CD4-positive, CD25-positive, alpha-beta regulatory T cell (primary cell): ENCODE measurements at regions not wholly inside any gene's neighbourhood (a gene's known extent, or its start where the extent isn't known, plus 50 kb on each side); places are given as distances from the start of the nearest gene placed in this dataset.

Source experiments
- ATAC-seq, 2 donors: fragments of 150-1000 bp; cut with Tn5 transposase; one replicate each; pipeline ENCODE4 v1.10.0; 2021; ENCODE audit warnings: low read depth in 2 of 2, moderate number of reproducible peaks in 2 of 2, moderate library complexity in 1 of 2
- DNase-seq, 3 donors: peaks; one replicate each; pipeline versions ENCODE4 v3.0.0 to v3.0.0-alpha.2; 2012 to 2022; ENCODE audit warnings: mixed read lengths in 1 of 3
- H3K27ac ChIP-seq: one replicate; pipeline ENCODE4 v1.7.0; 2013; ENCODE audit warnings: mild to moderate bottlenecking, low read length; ENCODE audit not compliant: insufficient read depth, poor library complexity, severe bottlenecking
- H3K27me3 ChIP-seq: one replicate; pipeline ENCODE4 v1.7.0; 2013; ENCODE audit warnings: low read length; ENCODE audit not compliant: control insufficient read depth, insufficient read depth
- H3K36me3 ChIP-seq: one replicate; pipeline ENCODE4 v1.7.0; 2013; ENCODE audit warnings: mild to moderate bottlenecking, low read length, moderate library complexity; ENCODE audit not compliant: control insufficient read depth, insufficient read depth
- H3K4me1 ChIP-seq: 2 replicates; pipeline ENCODE4 v1.7.0; 2013; ENCODE audit warnings: mild to moderate bottlenecking, low read length; ENCODE audit not compliant: insufficient read depth, control insufficient read depth, poor library complexity, severe bottlenecking
- H3K4me3 ChIP-seq: one replicate; pipeline ENCODE4 v1.7.0; 2013; ENCODE audit warnings: low read depth, mild to moderate bottlenecking, low read length, moderate library complexity
- H3K9me3 ChIP-seq, 2 experiments: 1 replicate in 1 of 2; 2 replicates in 1 of 2; pipeline ENCODE4 v1.7.0; 2013; ENCODE audit warnings: low read length in 2 of 2, mild to moderate bottlenecking in 1 of 2, moderate library complexity in 1 of 2; ENCODE audit not compliant: control insufficient read depth in 2 of 2
- H3K27ac Mint-ChIP-seq, 3 donors: one replicate each; pipeline ENCODE4 v1.8.0; 2020 to 2022; ENCODE audit warnings: mild to moderate bottlenecking in 3 of 3, mixed read lengths in 3 of 3, moderate library complexity in 2 of 3
- H3K27me3 Mint-ChIP-seq: one replicate; pipeline ENCODE4 v1.8.0; 2022; ENCODE audit warnings: mild to moderate bottlenecking, mixed read lengths
- H3K36me3 Mint-ChIP-seq: one replicate; pipeline ENCODE4 v1.8.0; 2020; ENCODE audit warnings: mixed read lengths
- H3K4me1 Mint-ChIP-seq, 4 donors: one replicate each; pipeline ENCODE4 v1.8.0; 2020 to 2022; ENCODE audit warnings: mixed read lengths in 4 of 4, mild to moderate bottlenecking in 1 of 4
- H3K4me3 Mint-ChIP-seq, 4 donors: one replicate each; pipeline ENCODE4 v1.8.0; 2020 to 2022; ENCODE audit warnings: mild to moderate bottlenecking in 4 of 4, mixed read lengths in 4 of 4, moderate library complexity in 3 of 4
- H3K9me3 Mint-ChIP-seq, 7 donors: one replicate each; pipeline ENCODE4 v1.8.0; 2020 to 2022; ENCODE audit warnings: mixed read lengths in 7 of 7, mild to moderate bottlenecking in 3 of 7, moderate library complexity in 2 of 7

DNA sequence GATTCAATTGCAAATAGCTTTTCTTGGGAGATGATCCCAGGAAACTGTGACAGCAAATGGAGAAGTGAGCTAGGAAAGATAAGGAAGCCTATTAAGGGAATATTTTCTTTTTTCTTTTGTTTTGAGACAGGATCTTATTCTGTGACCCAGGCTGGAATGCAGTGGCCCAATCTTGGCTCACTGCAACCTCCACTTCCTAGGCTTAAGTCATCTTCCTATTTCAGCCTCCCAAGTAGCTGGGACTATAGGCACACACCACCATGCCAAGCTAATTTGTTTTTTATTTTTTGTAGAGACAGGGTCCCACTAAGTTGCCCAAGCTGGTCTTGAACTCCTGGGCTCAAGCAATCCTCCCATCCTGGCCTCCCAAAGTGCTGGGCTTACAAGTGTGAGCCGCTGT lies 433.7 kb downstream of the RPS6KC1 start:
- H3K4me3 Mint-ChIP-seq: no peak overlapping the region
- H3K27ac Mint-ChIP-seq: no peak overlapping the region

DNA sequence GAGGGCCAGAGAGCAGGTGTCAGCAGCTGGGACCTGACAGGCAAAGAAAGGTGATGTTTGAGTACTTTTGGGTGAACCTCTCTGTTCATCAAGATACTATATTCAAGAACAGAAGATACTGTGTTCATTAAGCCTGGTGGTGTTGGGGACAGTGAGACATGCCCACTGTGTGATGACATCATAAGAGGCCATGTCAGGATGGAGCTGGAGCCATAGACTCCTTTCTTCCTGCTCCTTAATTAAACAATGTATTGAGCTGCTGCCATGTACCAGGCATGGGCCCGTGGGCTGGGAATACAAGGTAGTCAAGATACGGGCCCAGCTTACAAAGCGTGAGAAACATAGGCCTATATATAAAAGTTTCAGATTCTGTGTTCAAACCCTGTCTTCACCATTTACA lies 435.4 kb downstream of the RPS6KC1 start:
- H3K36me3 ChIP-seq: no peaks in the 10 kb centered on the region
- no peaks in the 10 kb centered on the region for H3K27me3 ChIP-seq
- Mint-ChIP-seq H3K9me3 (peaks cover 0 to 5% (median 0%) of the 10 kb centered on the region in 7 donors), H3K36me3 (no peaks in the 10 kb centered on the region), H3K27me3 (peaks cover 4% of the 10 kb centered on the region), H3K4me1 (no peaks in the 10 kb centered on the region), H3K4me3 (no peak overlapping the region), H3K27ac (no peak overlapping the region)
- DNase-seq (no peak), ATAC-seq (no peak)
- no peak overlapping the region for H3K4me3 ChIP-seq
- H3K4me1 ChIP-seq: no peaks in the 10 kb centered on the region
- no peak overlapping the region for H3K27ac ChIP-seq
- no peaks in the 10 kb centered on the region for H3K9me3 ChIP-seq

More for the DNA sequence above, 433.7 kb downstream of the RPS6KC1 start:
- no peaks in the 10 kb centered on the region for H3K36me3 Mint-ChIP-seq
- H3K9me3 Mint-ChIP-seq: peaks cover 0 to 6% (median 1%) of the 10 kb centered on the region in 7 donors
- Histone ChIP-seq H3K27ac (no peak overlapping the region), H3K9me3 (no peaks in the 10 kb centered on the region), H3K36me3 (no peaks in the 10 kb centered on the region), H3K27me3 (no peaks in the 10 kb centered on the region), H3K4me3 (no peak overlapping the region), H3K4me1 (no peaks in the 10 kb centered on the region)
- DNase-seq (no peak), ATAC-seq (no peak)
- H3K4me1 Mint-ChIP-seq: no peaks in the 10 kb centered on the region
- peaks cover 4% of the 10 kb centered on the region for H3K27me3 Mint-ChIP-seq

DNA sequence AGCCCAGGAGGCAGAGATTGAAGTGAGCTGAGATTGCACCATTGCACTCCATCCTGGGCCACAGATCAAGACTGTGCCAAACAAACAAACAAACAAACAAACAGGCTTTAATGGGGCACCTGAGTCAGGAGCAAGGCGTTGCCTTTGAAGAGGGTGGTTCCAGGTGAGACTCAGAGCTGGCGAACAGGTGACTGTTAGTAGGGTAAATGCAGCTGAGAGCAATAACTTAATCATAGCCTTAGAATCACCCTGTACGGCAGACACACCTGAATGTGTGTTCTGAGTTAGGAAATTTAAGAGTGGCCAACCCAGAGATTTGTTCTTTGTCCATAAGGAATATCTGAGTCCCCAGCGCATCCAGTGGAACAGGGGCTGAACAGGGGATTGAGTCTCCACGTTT lies 440.4 kb downstream of the RPS6KC1 start:
- no peaks in the 10 kb centered on the region for H3K4me1 Mint-ChIP-seq
- no peak overlapping the region for H3K27ac Mint-ChIP-seq
- peaks cover 8% of the 10 kb centered on the region for H3K27me3 Mint-ChIP-seq
- DNase-seq (no peak), ATAC-seq (no peak)
- no peak overlapping the region for H3K27ac ChIP-seq
- no peaks in the 10 kb centered on the region for H3K36me3 ChIP-seq
- no peaks in the 10 kb centered on the region for H3K9me3 ChIP-seq
- no peaks in the 10 kb centered on the region for H3K36me3 Mint-ChIP-seq
- no peaks in the 10 kb centered on the region for H3K27me3 ChIP-seq
- peaks cover 0 to 9% (median 0%) of the 10 kb centered on the region in 7 donors for H3K9me3 Mint-ChIP-seq
- no peaks in the 10 kb centered on the region for H3K4me1 ChIP-seq
- H3K4me3 ChIP-seq: no peak overlapping the region
- no peak overlapping the region for H3K4me3 Mint-ChIP-seq

DNA sequence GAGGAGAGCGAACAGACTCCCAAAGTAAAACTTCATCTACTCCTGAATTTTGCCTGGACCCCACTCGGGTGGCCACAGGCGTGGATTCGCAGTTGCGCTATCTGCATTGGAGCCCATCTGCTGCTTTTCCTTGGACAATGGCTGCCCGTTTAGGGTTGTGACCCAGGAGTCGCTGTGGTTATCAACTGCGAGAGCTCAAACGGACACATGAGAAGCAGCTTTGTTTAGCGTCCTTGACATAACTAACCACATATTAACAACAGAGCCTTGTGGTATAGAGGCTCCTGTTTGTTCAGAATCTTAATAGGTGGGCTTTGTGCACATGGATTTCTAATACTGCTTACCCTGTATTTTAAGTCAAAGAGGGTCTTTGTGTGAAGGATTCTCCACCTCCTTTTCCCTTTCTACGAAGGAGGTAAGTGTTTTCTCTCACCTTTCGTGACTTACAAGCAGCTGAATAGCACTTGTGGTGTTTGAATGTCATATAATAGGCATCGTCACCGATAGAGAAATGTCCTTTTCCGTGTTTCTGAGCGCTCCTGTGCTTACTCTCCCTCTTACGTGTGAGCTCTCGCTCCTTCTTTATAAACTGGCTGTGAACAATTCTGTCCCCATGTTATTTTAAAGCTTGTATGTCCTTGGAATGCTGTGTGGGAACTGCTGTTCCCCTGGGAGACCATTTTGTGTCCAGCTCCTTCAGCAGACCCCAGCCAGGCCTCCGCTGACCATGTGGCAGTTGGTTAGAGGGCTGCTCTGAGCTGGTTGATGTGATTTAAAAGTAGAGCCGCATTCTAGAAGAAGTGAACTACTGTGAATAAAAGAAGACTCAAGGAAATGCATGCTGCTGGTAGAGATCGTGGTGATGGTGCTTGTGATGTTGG lies 441.4 kb downstream of the RPS6KC1 start:
- Mint-ChIP-seq H3K36me3 (no peaks in the 10 kb centered on the region), H3K27ac (no peak overlapping the region), H3K9me3 (peaks cover 0 to 9% (median 0%) of the 10 kb centered on the region in 7 donors), H3K4me1 (no peaks in the 10 kb centered on the region), H3K27me3 (peaks cover 8% of the 10 kb centered on the region), H3K4me3 (no peak overlapping the region)
- Histone ChIP-seq H3K36me3 (no peaks in the 10 kb centered on the region), H3K4me1 (no peaks in the 10 kb centered on the region), H3K4me3 (no peak overlapping the region), H3K27ac (no peak overlapping the region), H3K27me3 (no peaks in the 10 kb centered on the region), H3K9me3 (no peaks in the 10 kb centered on the region)
- ATAC-seq (no peak), DNase-seq (no peak)

DNA sequence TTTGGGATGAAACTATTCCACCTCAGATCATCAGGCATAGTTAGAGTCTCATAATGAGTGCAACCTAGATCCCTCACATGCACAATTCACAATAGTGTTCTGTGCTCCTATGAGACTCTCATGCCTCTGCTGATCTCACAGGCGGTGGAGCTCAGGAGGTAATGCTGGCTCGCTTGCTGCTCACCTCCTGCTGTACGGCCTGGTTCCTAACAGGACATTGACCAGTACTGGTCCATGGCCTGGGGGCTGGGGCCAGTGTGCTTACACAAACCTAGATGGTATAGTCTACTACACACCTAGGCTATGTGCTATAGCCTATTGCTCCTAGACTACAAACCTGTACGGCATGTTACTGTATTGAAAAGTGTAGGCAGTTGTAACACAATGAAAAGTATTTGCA lies 448.4 kb downstream of the RPS6KC1 start:
- no peaks in the 10 kb centered on the region for H3K36me3 Mint-ChIP-seq
- no peak overlapping the region for H3K27ac Mint-ChIP-seq
- no peaks in the 10 kb centered on the region for H3K4me1 Mint-ChIP-seq
- ATAC-seq (no peak), DNase-seq (no peak)
- Histone ChIP-seq H3K36me3 (no peaks in the 10 kb centered on the region), H3K4me1 (no peaks in the 10 kb centered on the region), H3K4me3 (no peak overlapping the region), H3K27me3 (no peaks in the 10 kb centered on the region), H3K27ac (no peak overlapping the region), H3K9me3 (no peaks in the 10 kb centered on the region)
- H3K4me3 Mint-ChIP-seq: no peak overlapping the region
- peaks cover 0 to 4% (median 0%) of the 10 kb centered on the region in 7 donors for H3K9me3 Mint-ChIP-seq
- no peaks in the 10 kb centered on the region for H3K27me3 Mint-ChIP-seq

DNA sequence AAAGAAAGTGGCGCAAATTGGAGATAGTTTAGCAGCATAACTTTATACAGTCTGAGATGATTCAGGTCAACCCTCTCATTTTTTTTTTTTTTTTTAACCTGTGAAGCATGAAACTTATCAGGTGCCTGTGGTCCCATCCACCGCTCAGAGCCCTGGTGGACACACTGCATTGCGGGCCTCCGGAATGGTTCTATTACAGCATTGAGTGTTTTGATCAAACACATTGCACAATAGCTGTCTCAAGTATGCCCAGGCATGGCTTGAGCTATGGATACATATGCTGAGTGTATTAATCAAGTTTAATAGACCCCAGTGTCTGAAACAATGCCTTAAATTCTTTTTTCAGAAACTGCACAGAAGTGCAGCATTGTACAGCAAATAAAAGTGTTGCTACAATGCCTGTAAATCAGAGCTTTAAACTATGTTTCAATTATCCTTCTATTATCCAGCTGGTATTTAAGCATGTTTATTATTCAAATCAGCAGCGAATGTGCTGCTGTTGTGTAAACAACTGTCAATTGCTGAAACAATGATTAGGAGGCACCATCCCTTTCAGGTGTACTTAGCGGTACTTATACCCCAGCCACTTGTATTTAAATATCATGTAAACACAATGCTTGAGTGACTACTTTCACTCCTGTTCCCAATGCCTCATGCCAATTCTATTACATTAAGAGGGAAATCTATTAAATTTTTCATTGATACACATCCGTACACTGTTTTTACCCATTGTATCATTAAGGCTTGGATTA lies 456.6 kb downstream of the RPS6KC1 start:
- H3K36me3 ChIP-seq: no peaks in the 10 kb centered on the region
- H3K27ac ChIP-seq: no peak overlapping the region
- H3K4me1 ChIP-seq: no peaks in the 10 kb centered on the region
- no peak overlapping the region for H3K4me3 ChIP-seq
- H3K4me3 Mint-ChIP-seq: no peak overlapping the region
- DNase-seq (no peak), ATAC-seq (no peak)
- no peaks in the 10 kb centered on the region for H3K27me3 ChIP-seq
- no peaks in the 10 kb centered on the region for H3K4me1 Mint-ChIP-seq
- H3K9me3 ChIP-seq: no peaks in the 10 kb centered on the region
- H3K36me3 Mint-ChIP-seq: no peaks in the 10 kb centered on the region
- no peaks in the 10 kb centered on the region for H3K27me3 Mint-ChIP-seq
- no peak overlapping the region for H3K27ac Mint-ChIP-seq
- H3K9me3 Mint-ChIP-seq: peaks cover 0 to 2% (median 0%) of the 10 kb centered on the region in 7 donors

DNA sequence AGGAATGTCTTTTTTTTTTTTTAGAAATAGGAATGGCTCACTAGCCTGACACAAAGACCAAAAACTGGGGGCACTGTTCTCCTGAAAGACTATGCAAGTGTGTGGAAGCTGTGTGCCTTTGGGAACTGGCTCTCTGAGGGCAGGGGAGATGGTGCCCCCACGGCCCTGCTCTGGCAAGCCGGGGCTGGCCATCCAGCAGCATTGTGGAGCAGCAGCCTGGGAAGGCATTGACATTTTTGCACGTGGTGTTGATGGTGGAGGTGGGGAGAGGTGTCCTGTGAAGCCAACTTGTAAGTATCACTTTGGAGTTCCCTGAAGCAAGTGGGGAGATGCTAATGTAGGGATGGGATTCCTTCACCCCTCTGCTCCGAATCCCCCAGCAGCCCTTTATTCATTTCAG lies 460.1 kb downstream of the RPS6KC1 start:
- no peak for ATAC-seq
- Mint-ChIP-seq H3K27ac (no peak overlapping the region), H3K9me3 (peaks cover 0 to 3% (median 0%) of the 10 kb centered on the region in 7 donors), H3K36me3 (no peaks in the 10 kb centered on the region), H3K4me1 (no peaks in the 10 kb centered on the region), H3K27me3 (no peaks in the 10 kb centered on the region), H3K4me3 (no peak overlapping the region)
- no peaks in the 10 kb centered on the region for H3K27me3 ChIP-seq
- no peak overlapping the region for H3K4me3 ChIP-seq
- DNase-seq: no peak
- no peak overlapping the region for H3K27ac ChIP-seq
- H3K4me1 ChIP-seq: no peaks in the 10 kb centered on the region
- no peaks in the 10 kb centered on the region for H3K36me3 ChIP-seq
- H3K9me3 ChIP-seq: no peaks in the 10 kb centered on the region
